ENCODE measurements at regions not wholly inside any gene's neighbourhood (a gene's known extent, or its start where the extent isn't known, plus 50 kb on each side); places are given as distances from the start of the nearest gene placed in this dataset.
"Not testable (repeated sequence)": the region's sequence is repeated elsewhere in the genome, so short reads cannot be mapped to it uniquely, and the experiment has no call there.

DNA sequence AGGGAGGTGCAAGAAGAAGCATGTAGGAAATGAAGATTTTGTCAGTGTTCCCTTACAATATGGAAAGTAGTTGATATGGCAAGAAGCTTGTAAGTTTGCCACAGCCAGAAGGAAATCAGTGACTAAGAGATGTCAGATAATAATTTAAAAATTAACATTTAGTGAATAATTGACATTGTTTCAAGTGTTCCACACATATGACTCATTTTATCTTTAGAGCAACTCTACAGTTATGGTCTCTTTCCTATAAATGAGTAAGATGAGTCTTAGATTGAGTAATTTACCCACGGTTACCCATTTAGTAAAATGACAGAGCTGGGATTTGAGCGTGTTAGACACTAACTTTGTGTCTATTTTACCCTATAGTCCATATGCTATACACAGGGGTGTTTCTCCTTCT, 300.3 kb upstream of the IRS4 start:
- BruUV-seq (replicated peaks), result no TSS peak

DNA sequence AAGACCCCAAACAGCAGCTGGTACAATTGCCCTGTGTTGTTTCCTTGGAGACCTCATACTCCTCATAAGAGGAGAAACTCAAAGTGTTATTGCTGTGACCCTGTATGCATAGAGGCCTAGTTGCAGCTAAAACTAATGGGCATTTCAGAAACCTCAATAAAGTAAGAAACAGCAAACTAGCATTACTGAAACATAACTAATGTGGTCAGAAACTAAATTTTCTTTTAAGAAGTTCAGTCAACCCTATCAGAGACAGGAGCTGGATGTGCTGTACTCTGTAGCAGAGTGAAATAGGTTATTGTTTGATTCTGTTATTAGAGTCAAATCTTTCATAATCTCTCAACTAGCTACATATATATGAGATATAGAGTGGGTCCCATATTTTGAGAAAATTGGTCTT, 257.5 kb upstream of the IRS4 start:
- intact Hi-C loops (cut with micrococcal nuclease; ENCODE audit: unreplicated experiment), result no loop called here
- TF ChIP-seq, protein P1, sequence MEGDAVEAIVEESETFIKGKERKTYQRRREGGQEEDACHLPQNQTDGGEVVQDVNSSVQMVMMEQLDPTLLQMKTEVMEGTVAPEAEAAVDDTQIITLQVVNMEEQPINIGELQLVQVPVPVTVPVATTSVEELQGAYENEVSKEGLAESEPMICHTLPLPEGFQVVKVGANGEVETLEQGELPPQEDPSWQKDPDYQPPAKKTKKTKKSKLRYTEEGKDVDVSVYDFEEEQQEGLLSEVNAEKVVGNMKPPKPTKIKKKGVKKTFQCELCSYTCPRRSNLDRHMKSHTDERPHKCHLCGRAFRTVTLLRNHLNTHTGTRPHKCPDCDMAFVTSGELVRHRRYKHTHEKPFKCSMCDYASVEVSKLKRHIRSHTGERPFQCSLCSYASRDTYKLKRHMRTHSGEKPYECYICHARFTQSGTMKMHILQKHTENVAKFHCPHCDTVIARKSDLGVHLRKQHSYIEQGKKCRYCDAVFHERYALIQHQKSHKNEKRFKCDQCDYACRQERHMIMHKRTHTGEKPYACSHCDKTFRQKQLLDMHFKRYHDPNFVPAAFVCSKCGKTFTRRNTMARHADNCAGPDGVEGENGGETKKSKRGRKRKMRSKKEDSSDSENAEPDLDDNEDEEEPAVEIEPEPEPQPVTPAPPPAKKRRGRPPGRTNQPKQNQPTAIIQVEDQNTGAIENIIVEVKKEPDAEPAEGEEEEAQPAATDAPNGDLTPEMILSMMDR (conservative IDR thresholded peaks at IDR 0.05; ENCODE audit: low read length), result no peak
- no peak for TF ChIP-seq EZH2phosphoT487 (IDR thresholded peaks at IDR 0.05; ENCODE audit: borderline replicate concordance, low read depth, low read length)

More for the DNA sequence above, 300.3 kb upstream of the IRS4 start:
- H3K9me3 ChIP-seq (ENCODE audit: low read length), result no peaks in the 10 kb centered on the region
- H3K9me2 ChIP-seq (ENCODE audit: insufficient read depth, low read length), result no peaks in the 10 kb centered on the region
- H2AFZ ChIP-seq (ENCODE audit: low read length), result no peak overlapping the region
- H3K36me3 ChIP-seq (ENCODE audit: insufficient read depth, low read length), result no peaks in the 10 kb centered on the region
- no peak for DNase-seq (ENCODE audit: low spot score)
- no peaks in the 10 kb centered on the region for H3K79me2 ChIP-seq (ENCODE audit: insufficient read depth, low read depth, low read length)
- ChIA-PET POLR2A (interaction anchor here (0.5 to 0.6 kb wide), 2 partner anchors 418 to 722 kb away, joined by 3 read pairs; no protein-coding TSS in a partner anchor), CTCF (ENCODE audit: unreplicated experiment) (no interaction called here)
- no peak overlapping the region for H3K4me3 ChIP-seq (ENCODE audit: low read depth, low read length, poor library complexity, severe bottlenecking)
- H4K20me1 ChIP-seq (ENCODE audit: insufficient read depth, low read length), result no peaks in the 10 kb centered on the region
- TF ChIP-seq, protein P1 (conservative IDR thresholded peaks at IDR 0.05; ENCODE audit: low read length), result no peak
- TF ChIP-seq EZH2phosphoT487 (IDR thresholded peaks at IDR 0.05; ENCODE audit: borderline replicate concordance, low read depth, low read length), result no peak
- no peaks in the 10 kb centered on the region for H3K4me1 ChIP-seq (ENCODE audit: insufficient read depth, low read length, poor library complexity, severe bottlenecking)
- intact Hi-C loops (cut with micrococcal nuclease; ENCODE audit: unreplicated experiment), result no loop called here
- H3K4me2 ChIP-seq (ENCODE audit: low read length), result no peak overlapping the region
- no peak overlapping the region for H3K27ac ChIP-seq (ENCODE audit: low read depth, low read length, poor library complexity, severe bottlenecking)

DNA sequence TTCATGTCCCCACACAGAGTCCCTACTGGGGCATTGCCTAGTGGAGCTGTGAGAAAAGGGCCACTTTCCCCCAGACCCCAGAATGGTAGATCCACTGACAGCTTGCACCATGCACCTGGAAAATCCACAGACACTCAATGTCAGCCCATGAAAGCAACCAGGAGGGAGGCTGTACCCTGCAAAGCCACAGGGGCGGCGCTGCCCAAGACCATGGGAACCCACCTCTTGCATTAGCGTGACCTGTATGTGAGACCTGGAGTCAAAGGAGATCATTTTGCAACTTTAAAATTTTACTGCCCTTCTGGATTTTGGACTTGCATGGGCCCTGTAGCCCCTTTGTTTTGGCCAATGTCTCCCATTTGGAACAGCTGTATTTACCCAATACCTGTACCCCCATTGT, 236.5 kb upstream of the IRS4 start:
- BruUV-seq (replicated peaks); intact Hi-C loops (cut with micrococcal nuclease; ENCODE audit: unreplicated experiment); H3K79me2 ChIP-seq (ENCODE audit: insufficient read depth, low read depth, low read length); H3K36me3 ChIP-seq (ENCODE audit: insufficient read depth, low read length); H3K27ac ChIP-seq (ENCODE audit: low read depth, low read length, poor library complexity, severe bottlenecking); H3K4me2 ChIP-seq (ENCODE audit: low read length); CTCF ChIA-PET (ENCODE audit: unreplicated experiment); H3K4me1 ChIP-seq (ENCODE audit: insufficient read depth, low read length, poor library complexity, severe bottlenecking); DNase-seq (ENCODE audit: low spot score); H3K4me3 ChIP-seq (ENCODE audit: low read depth, low read length, poor library complexity, severe bottlenecking); POLR2A ChIA-PET; H4K20me1 ChIP-seq (ENCODE audit: insufficient read depth, low read length); H3K9me3 ChIP-seq (ENCODE audit: low read length); H2AFZ ChIP-seq (ENCODE audit: low read length); H3K9me2 ChIP-seq (ENCODE audit: insufficient read depth, low read length): not testable (repeated sequence)

More for the DNA sequence above, 257.5 kb upstream of the IRS4 start:
- Histone ChIP-seq H4K20me1 (ENCODE audit: insufficient read depth, low read length) (no peaks in the 10 kb centered on the region), H3K4me1 (ENCODE audit: insufficient read depth, low read length, poor library complexity, severe bottlenecking) (no peaks in the 10 kb centered on the region), H3K4me3 (ENCODE audit: low read depth, low read length, poor library complexity, severe bottlenecking) (no peak overlapping the region), H3K36me3 (ENCODE audit: insufficient read depth, low read length) (no peaks in the 10 kb centered on the region), H3K4me2 (ENCODE audit: low read length) (no peak overlapping the region), H3K9me3 (ENCODE audit: low read length) (no peaks in the 10 kb centered on the region), H3K79me2 (ENCODE audit: insufficient read depth, low read depth, low read length) (no peaks in the 10 kb centered on the region), H3K9me2 (ENCODE audit: insufficient read depth, low read length) (no peaks in the 10 kb centered on the region), H2AFZ (ENCODE audit: low read length) (no peak overlapping the region), H3K27ac (ENCODE audit: low read depth, low read length, poor library complexity, severe bottlenecking) (no peak overlapping the region)
- DNase-seq (ENCODE audit: low spot score), result no peak
- CTCF ChIA-PET (ENCODE audit: unreplicated experiment), result no interaction called here
- POLR2A ChIA-PET, result no interaction called here
- BruUV-seq (replicated peaks), result no TSS peak
